H9 (cell line): ENCODE measurements at regions not wholly inside any gene's neighbourhood (a gene's known extent, or its start where the extent isn't known, plus 50 kb on each side); places are given as distances from the start of the nearest gene placed in this dataset.

ENCODE experiments used
- DNase-seq: peaks from one replicate; pipeline ENCODE4 v3.0.0-alpha.2; 2017
- H2AFZ ChIP-seq: one replicate; pipeline ENCODE4 v1.6.1; 2013; ENCODE audit warnings: mild to moderate bottlenecking, low read length, control low read depth, moderate library complexity
- H2AK5ac ChIP-seq: 2 replicates; pipeline ENCODE4 v1.6.1; 2013; ENCODE audit warnings: low read length, control low read depth, mixed read lengths; ENCODE audit not compliant: insufficient read length
- H2BK120ac ChIP-seq: one replicate; pipeline ENCODE4 v1.6.1; 2013; ENCODE audit warnings: low read depth, mild to moderate bottlenecking, low read length, control low read depth, inconsistent platforms; ENCODE audit not compliant: poor library complexity, severe bottlenecking
- H2BK12ac ChIP-seq: 2 replicates; pipeline ENCODE4 v1.6.1; 2013; ENCODE audit warnings: low read length, control low read depth, mixed read lengths, low read depth; ENCODE audit not compliant: insufficient read length
- H2BK15ac ChIP-seq: 2 replicates; pipeline ENCODE4 v1.6.1; 2013; ENCODE audit warnings: low read depth, low read length, control low read depth
- H2BK20ac ChIP-seq: one replicate; pipeline ENCODE4 v1.6.1; 2013; ENCODE audit warnings: low read depth, mild to moderate bottlenecking, low read length, control low read depth, inconsistent platforms; ENCODE audit not compliant: poor library complexity, severe bottlenecking
- H2BK5ac ChIP-seq: 2 replicates; pipeline ENCODE4 v1.6.1; 2013; ENCODE audit warnings: low read length, control low read depth, mixed read lengths; ENCODE audit not compliant: insufficient read length
- H3K14ac ChIP-seq: 2 replicates; pipeline ENCODE4 v1.6.1; 2013; ENCODE audit warnings: low read length, control low read depth; ENCODE audit not compliant: insufficient read depth
- H3K18ac ChIP-seq: 2 replicates; pipeline ENCODE4 v1.6.1; 2013; ENCODE audit warnings: low read depth, mild to moderate bottlenecking, mixed read lengths, low read length, control low read depth; ENCODE audit not compliant: insufficient read length
- H3K23ac ChIP-seq: 2 replicates; pipeline ENCODE4 v1.6.1; 2013; ENCODE audit warnings: low read length, control low read depth, mixed read lengths, low read depth; ENCODE audit not compliant: insufficient read length
- H3K23me2 ChIP-seq: 2 replicates; pipeline ENCODE4 v1.6.1; 2013; ENCODE audit warnings: low read depth, mild to moderate bottlenecking, mixed read lengths, low read length, control low read depth; ENCODE audit not compliant: insufficient read length, poor library complexity, severe bottlenecking
- H3K27ac ChIP-seq: 2 replicates; pipeline ENCODE4 v1.5.1; 2013; ENCODE audit warnings: low read length, control low read depth, mixed read lengths, low read depth; ENCODE audit not compliant: insufficient read length
- H3K27me3 ChIP-seq: 2 replicates; pipeline ENCODE4 v1.6.1; 2013; ENCODE audit warnings: low read length, control low read depth, inconsistent platforms; ENCODE audit not compliant: insufficient read depth
- H3K4ac ChIP-seq: 2 replicates; pipeline ENCODE4 v1.6.1; 2013; ENCODE audit warnings: low read depth, mild to moderate bottlenecking, control low read depth, inconsistent platforms, low read length, moderate library complexity
- H3K4me1 ChIP-seq: 2 replicates; pipeline ENCODE4 v1.6.1; 2013; ENCODE audit warnings: low read length, control low read depth, inconsistent platforms; ENCODE audit not compliant: insufficient read depth
- H3K4me2 ChIP-seq: 2 replicates; pipeline ENCODE4 v1.6.1; 2013; ENCODE audit warnings: low read length, control low read depth, mixed read lengths; ENCODE audit not compliant: insufficient read length, insufficient read depth
- H3K56ac ChIP-seq: 2 replicates; pipeline ENCODE4 v1.6.1; 2013; ENCODE audit warnings: low read depth, mild to moderate bottlenecking, mixed read lengths, low read length, control low read depth; ENCODE audit not compliant: insufficient read length
- H3K79me1 ChIP-seq: 2 replicates; pipeline ENCODE4 v1.6.1; 2013; ENCODE audit warnings: low read depth, mild to moderate bottlenecking, moderate library complexity, low read length, control low read depth, inconsistent platforms; ENCODE audit not compliant: insufficient read depth, poor library complexity, severe bottlenecking
- H3K79me2 ChIP-seq: 2 replicates; pipeline ENCODE4 v1.6.1; 2013; ENCODE audit warnings: low read length, control low read depth, inconsistent platforms; ENCODE audit not compliant: insufficient read depth
- H3K9ac ChIP-seq: 2 replicates; pipeline ENCODE4 v1.6.1; 2013; ENCODE audit warnings: low read length, control low read depth, mixed read lengths; ENCODE audit not compliant: insufficient read length; ENCODE audit errors: extremely low read depth
- H3K9me3 ChIP-seq: one replicate; pipeline ENCODE4 v1.6.1; 2013; ENCODE audit warnings: low read depth, low read length, inconsistent platforms; ENCODE audit not compliant: control insufficient read depth
- H3T11ph ChIP-seq: one replicate; pipeline ENCODE4 v1.6.1; 2013; ENCODE audit warnings: mild to moderate bottlenecking, low read length, control low read depth, inconsistent platforms
- H4K20me1 ChIP-seq: one replicate; pipeline ENCODE4 v1.6.1; 2013; ENCODE audit not compliant: control insufficient read depth, insufficient read length, insufficient read depth
- H4K5ac ChIP-seq: 2 replicates; pipeline ENCODE4 v1.6.1; 2013; ENCODE audit warnings: low read depth, mild to moderate bottlenecking, mixed read lengths, low read length, control low read depth; ENCODE audit not compliant: insufficient read length
- H4K8ac ChIP-seq: replicated peaks from 2 replicates; pipeline ENCODE4 v1.6.1; 2013; ENCODE audit warnings: low read length, control low read depth, mixed read lengths, low read depth; ENCODE audit not compliant: insufficient read length
- H4K91ac ChIP-seq: 2 replicates; pipeline ENCODE4 v1.6.1; 2013; ENCODE audit warnings: low read depth, mild to moderate bottlenecking, moderate library complexity, mixed read lengths, low read length, control low read depth; ENCODE audit not compliant: insufficient read length
- H3K27ac Mint-ChIP-seq, 3 experiments: 2 replicates in 2 of 3; 3 replicates in 1 of 3; pipeline ENCODE4 v1.8.0; 2020 to 2021; ENCODE audit warnings: mixed read lengths in 3 of 3, mild to moderate bottlenecking in 1 of 3, moderate library complexity in 1 of 3
- H3K27me3 Mint-ChIP-seq: 2 replicates; pipeline ENCODE4 v1.8.0; 2021; ENCODE audit warnings: low read depth, mild to moderate bottlenecking, moderate library complexity, mixed read lengths
- H3K36me3 Mint-ChIP-seq, 3 experiments: 2 replicates in 2 of 3; 3 replicates in 1 of 3; pipeline ENCODE4 v1.8.0; 2020 to 2021; ENCODE audit warnings: low read depth in 3 of 3, mixed read lengths in 3 of 3; ENCODE audit not compliant: insufficient read depth in 1 of 3
- H3K4me1 Mint-ChIP-seq, 2 experiments: 2 replicates each; pipeline ENCODE4 v1.8.0; 2020; ENCODE audit warnings: mixed read lengths in 2 of 2
- H3K4me3 Mint-ChIP-seq, 2 experiments: 2 replicates in 1 of 2; 3 replicates in 1 of 2; pipeline ENCODE4 v1.8.0; 2020 to 2021; ENCODE audit warnings: mild to moderate bottlenecking in 2 of 2, mixed read lengths in 2 of 2, moderate library complexity in 1 of 2
- H3K9me3 Mint-ChIP-seq, 2 experiments: 2 replicates in 1 of 2; 3 replicates in 1 of 2; pipeline ENCODE4 v1.8.0; 2020; ENCODE audit warnings: mild to moderate bottlenecking in 2 of 2, mixed read lengths in 2 of 2, moderate library complexity in 1 of 2
- WGBS: extraction: QIAGEN DNeasy Blood & Tissue Kit; methylation state at CpG from one replicate; pipeline ENCODE4 v1.1.7; 2013; ENCODE audit warnings: missing lambda C conversion rate, low lambda C conversion rate, mixed read lengths; ENCODE audit not compliant: insufficient read length; ENCODE audit errors: extremely low coverage; 5-methylcytosine and 5-hydroxymethylcytosine counted together
- TF ChIP-seq, protein P1 (sequence below): fragments of 200-600 bp; sonication (generic); conservative IDR thresholded peaks from 3 replicates; pipeline ENCODE4 v1.8.0; 2021; ENCODE audit warnings: antibody characterized with exemption, mild to moderate bottlenecking

DNA sequence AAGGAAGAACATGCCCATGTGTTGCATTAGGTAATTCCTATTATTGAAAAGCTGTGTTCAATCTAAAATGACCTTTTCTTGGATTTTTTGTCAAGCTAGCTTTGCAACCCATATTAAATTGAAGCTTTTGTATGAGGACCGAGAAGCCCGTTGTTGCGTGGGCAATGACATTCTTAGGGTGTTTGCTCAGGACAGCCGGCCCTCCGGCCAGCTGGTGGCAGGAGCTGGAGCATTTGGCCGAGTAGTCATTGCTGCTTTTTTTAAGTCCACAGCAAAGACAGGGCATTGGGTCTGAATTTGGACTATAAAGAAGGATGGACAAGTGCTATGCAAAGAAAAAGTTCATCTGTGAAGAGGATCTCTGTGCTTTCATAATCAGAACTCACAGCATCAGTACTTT, 365.8 kb downstream of the SAMD5 start:
- H4K5ac ChIP-seq = no peak overlapping the region
- H2BK15ac ChIP-seq = no peak overlapping the region
- H2AK5ac ChIP-seq = no peak overlapping the region
- WGBS = no CpG with 5 or more reads among the region's 6 CpGs
- DNase-seq = no peak
- no peak overlapping the region for H2BK12ac ChIP-seq
- H3K4me1 Mint-ChIP-seq = no peaks in the 10 kb centered on the region
- H3K4me3 Mint-ChIP-seq = no peak overlapping the region
- no peak overlapping the region for H2BK120ac ChIP-seq
- H3K9me3 ChIP-seq = no peaks in the 10 kb centered on the region
- no peak overlapping the region for H3K27ac ChIP-seq
- H3K23me2 ChIP-seq = no peaks in the 10 kb centered on the region
- H4K8ac ChIP-seq = no peak overlapping the region
- no peak overlapping the region for H2BK20ac ChIP-seq
- H3K79me1 ChIP-seq = no peaks in the 10 kb centered on the region
- H4K20me1 ChIP-seq = no peaks in the 10 kb centered on the region
- H3K18ac ChIP-seq = no peak overlapping the region
- no peaks in the 10 kb centered on the region for H3K79me2 ChIP-seq
- no peak overlapping the region for H2BK5ac ChIP-seq
- no peak overlapping the region for H4K91ac ChIP-seq
- no peaks in the 10 kb centered on the region; a peak in 1 of 5 replicates for H3K9me3 Mint-ChIP-seq
- H2AFZ ChIP-seq = no peak overlapping the region
- H3K14ac ChIP-seq = no peak overlapping the region
- no peak overlapping the region for H3K4ac ChIP-seq
- no peak overlapping the region for H3K56ac ChIP-seq
- H3K23ac ChIP-seq = no peak overlapping the region
- H3K4me2 ChIP-seq = no peak overlapping the region
- no peaks in the 10 kb centered on the region for H3K36me3 Mint-ChIP-seq
- H3K9ac ChIP-seq = no peak overlapping the region
- H3T11ph ChIP-seq = no peak overlapping the region
- TF ChIP-seq, protein P1, sequence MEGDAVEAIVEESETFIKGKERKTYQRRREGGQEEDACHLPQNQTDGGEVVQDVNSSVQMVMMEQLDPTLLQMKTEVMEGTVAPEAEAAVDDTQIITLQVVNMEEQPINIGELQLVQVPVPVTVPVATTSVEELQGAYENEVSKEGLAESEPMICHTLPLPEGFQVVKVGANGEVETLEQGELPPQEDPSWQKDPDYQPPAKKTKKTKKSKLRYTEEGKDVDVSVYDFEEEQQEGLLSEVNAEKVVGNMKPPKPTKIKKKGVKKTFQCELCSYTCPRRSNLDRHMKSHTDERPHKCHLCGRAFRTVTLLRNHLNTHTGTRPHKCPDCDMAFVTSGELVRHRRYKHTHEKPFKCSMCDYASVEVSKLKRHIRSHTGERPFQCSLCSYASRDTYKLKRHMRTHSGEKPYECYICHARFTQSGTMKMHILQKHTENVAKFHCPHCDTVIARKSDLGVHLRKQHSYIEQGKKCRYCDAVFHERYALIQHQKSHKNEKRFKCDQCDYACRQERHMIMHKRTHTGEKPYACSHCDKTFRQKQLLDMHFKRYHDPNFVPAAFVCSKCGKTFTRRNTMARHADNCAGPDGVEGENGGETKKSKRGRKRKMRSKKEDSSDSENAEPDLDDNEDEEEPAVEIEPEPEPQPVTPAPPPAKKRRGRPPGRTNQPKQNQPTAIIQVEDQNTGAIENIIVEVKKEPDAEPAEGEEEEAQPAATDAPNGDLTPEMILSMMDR = no peak
- H3K27me3 Mint-ChIP-seq = no peaks in the 10 kb centered on the region
- H3K27me3 ChIP-seq = no peaks in the 10 kb centered on the region
- no peak overlapping the region for H3K27ac Mint-ChIP-seq
- H3K4me1 ChIP-seq = no peaks in the 10 kb centered on the region; the same call in 1 of the 2 replicates
